ENCODE measurements at regions not wholly inside any gene's neighbourhood (a gene's known extent, or its start where the extent isn't known, plus 50 kb on each side); places are given as distances from the start of the nearest gene placed in this dataset.

- no peak for DNase-seq
Observed at GRCh38 chr2:19538411-19538963, 180.1 kb upstream of the OSR1 start.

DNA sequence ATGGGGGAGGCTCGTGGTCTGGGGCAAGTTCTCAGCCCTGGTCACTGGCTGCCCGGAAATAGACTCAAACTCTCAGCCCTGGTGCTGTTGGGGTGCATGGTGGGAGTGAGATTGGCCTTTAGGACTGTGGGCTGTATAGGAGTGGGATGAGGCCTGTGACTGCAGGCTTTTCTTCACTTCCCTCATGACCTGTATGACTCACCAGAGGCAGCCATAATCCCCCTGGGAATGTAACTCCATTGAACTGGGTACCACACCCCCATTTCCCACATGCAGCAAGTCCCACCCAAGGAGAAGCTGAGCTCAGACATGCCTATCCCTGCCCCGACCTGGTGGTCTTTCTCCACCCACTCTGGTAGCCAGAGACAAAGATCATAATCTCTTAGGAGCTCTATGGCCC is 177.7 kb upstream of the OSR1 start:
- DNase-seq = no peak

DNA sequence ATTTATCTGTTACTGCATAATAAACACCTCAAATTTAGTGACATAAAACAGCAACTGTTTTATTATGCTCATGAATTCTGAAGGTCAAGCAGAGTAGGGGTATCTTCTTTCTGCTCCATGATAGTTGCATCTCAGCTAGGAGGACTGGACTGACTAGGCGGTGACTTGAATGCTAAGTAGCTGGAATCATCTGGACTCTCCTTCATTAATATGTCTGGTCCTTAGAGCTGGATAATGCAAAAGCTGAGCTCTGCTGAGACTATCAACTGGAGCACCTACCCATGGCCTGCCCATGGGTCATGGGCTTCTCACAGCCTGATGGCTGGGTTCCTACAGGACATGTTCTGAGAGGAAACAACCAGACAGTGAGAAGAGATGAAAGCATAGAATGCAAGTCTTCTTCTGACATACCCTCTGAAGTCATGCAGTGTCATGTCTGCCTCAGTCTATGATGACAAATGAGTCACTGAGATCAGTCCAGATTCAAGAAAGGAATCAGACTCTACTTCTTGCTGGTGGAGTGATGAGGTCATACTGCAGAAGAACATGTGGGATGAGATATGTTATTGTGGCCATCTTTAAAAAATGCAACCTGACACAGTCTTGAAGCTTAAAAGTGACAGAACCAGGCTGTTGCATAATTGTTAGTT is 174.2 kb upstream of the OSR1 start:
- no peak for DNase-seq

DNA sequence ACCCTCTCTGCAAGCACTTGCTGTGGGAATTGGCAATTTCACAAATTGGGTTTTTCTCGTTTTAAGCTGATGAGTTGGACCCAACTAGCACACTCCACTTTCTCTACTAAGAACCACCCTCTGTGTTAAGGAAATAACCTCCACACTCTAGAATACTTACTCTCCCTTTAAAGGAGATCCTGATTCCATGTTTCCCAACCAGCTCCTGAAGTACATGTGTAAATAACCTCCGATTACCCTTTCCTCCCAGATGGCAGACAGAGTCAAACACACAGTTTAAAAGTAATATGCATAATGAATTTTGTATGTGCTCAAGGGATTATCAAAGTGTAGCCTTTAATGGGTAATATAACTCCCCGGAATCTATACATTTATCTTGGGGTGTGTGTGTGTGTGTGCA is 171.3 kb upstream of the OSR1 start:
- DNase-seq = no peak

DNA sequence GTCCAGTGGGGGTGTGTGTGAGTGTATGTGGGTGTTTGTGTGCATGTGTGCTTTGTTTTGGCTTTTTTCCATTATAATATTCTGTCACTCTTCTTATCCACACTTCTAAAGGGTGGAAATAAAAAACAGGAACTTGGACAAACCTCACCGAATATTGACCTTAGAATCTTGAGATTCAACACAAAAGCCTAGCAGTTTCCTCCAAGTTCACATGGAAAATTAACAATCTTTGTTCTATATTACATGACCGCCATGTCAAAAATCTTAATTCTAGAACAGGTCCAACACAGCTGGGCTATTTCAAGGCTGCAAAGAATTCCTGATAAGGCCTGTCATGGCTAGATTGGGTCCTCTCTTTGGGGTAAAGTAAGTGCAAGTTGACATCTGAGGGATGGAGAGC is 169.3 kb upstream of the OSR1 start:
- DNase-seq = no peak

DNA sequence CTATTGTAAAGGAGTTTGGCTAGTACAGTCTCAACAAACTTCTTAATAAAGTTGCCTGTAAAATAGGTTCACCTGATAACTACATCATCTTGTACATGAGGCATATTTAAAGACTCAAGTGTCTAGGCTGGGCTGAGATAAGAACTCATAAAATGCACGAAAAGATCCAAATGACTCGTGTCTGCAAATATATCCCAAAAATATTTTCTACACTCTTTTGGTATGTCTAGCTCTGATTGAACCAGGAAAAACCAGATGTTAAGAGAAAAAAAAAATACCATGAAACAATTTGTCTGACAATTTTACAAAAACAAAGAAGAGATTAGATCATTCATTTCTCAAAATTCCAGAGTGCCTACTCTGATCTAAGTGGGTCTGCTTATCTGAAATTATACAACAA is 166.9 kb upstream of the OSR1 start:
- no peak for DNase-seq

DNA sequence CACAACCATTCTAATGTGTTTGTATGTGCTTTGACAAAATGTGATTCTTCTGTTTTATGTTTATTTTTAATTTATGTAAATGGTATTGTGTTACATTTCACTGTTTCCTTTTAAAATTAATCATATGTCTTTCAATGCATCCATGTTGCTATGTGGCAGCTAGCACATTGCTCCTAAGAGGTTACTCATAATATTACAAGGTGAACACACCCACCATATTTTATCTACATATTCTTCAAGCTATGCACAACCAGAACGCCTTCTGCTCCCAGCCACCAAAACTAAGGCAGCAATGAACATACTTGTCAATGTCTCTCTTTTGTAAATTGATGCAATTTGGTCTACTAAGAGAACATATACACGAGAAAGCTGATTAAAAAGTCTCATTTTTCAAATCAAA is 160.6 kb upstream of the OSR1 start:
- no peak for DNase-seq

- no peak for DNase-seq
Observed at GRCh38 chr2:19507137-19507536, 148.7 kb upstream of the OSR1 start.

DNA sequence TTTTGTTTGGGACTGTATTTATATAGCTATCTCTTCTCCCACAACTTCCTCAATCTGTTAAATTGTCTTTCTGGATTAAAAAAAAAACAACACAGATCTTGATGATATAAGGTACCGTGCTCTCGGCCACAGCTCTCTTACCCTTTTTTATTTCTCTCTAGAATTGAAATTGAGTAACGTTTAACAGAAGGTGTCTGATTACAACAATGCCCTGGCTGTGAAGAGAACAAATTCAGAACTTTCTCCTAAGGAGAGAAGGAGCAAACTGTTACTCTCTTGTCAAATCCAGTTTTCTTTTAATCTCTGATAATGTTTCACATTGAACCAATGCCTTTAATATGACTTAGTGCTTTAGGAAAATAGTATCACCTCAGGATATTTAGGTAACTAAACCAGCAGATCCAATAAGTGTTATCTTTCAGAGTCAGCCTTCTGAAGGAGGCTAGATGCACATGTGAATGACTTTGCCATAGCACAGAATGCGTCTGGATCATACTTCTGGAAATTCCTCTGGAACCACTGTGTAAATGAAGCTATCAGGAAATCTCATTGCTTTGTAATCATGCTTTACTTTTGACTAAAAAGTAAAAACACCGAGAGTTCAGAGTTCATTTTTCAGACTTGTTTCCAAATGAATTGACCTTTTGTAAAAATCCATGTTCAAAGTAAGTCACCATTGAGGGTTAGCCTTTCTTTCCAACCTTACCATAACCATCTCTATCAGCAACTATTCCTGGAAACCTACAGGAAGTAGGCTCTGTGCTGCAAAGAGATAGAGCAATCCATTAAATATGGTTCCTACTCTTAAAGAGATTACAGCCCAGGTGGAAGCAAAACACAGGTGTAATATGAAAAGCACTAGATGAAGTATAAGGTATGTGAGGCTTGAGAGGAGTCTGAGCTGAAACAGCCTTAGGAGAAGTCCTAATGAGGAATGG is 147.0 kb upstream of the OSR1 start:
- no peak for DNase-seq

DNA sequence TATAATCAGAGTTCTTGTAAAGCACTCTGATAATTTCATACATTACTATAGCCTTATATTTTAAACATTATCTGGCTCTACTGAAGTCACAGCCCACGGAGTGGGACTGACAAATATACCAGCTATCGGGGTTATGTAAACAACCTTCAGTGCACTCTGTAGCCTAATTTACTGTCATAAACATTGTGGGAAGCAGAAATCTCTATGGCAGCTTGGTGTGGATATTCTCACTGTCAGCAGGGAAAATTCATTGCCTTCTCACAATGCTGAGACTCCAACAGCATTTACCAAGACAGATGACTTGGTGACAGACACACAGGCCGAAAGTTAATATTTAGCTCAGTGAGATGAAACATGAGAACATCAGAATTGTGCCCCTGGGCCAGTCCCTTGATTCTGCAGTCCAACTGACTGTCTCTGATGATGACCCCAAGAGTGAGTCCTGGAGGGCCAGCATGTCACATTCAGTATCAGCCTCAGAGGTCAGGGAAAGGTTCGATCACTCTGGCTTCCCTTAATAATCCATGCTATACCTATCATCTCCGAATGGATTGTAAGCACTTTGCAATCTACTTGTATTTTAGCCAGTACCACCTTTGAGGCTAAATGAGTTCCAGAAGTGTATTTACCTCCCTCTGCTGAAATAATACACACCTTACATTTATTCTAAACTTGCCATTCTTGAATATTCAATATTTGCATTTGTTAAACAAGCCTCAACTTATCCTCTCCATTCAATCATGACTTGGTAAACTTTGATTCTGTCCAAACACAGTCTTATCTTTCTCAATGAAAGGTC is 146.2 kb upstream of the OSR1 start:
- no peak for DNase-seq

- DNase-seq = no peak
Observed at GRCh38 chr2:19503915-19504314, 145.5 kb upstream of the OSR1 start.

DNA sequence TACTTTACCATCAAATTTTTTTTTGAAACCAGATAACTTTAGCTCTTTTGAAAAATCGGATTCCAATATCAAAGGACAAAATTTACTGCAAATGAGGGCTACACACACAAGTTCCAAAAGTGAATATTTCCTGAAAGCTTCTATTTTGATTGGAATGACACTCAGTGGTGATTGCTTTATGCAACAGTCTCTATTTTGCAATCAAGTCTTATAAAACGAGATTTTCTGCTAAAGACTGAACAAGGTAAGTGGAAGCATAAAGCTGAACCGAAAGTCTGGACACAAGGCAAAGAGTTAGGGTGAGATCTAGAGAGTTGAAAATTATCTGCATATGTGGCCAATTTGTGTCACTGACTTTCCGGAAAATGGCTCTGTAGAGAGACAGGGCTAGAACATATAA is 145.0 kb upstream of the OSR1 start:
- no peak for DNase-seq

GRCh38 chr2:19500126-19500525 is 141.7 kb upstream of the OSR1 start:
- no peak for DNase-seq

GRCh38 chr2:19496646-19497045 is 138.2 kb upstream of the OSR1 start:
- no peak for DNase-seq

DNA sequence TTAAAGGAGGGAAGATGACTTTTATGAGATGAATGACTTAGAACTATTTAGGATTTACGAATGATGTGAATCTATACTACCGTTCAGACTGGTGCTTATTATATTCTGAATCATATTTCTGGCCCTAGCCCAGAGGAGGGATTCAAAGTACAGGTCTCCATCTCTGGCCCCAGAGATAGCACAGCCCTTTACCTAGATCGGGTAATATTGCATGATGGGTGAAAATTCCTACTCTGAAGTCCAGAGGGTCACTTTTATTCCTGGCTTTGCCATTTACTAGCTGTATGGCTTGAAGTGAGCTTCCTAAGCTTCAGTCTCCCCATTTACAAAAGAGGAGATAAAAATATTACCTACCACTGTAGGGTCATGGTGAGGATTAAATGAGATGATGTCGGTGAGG is 135.8 kb upstream of the OSR1 start:
- DNase-seq = no peak

- DNase-seq = no peak
Observed at GRCh38 chr2:19491796-19492195, 133.4 kb upstream of the OSR1 start.

DNA sequence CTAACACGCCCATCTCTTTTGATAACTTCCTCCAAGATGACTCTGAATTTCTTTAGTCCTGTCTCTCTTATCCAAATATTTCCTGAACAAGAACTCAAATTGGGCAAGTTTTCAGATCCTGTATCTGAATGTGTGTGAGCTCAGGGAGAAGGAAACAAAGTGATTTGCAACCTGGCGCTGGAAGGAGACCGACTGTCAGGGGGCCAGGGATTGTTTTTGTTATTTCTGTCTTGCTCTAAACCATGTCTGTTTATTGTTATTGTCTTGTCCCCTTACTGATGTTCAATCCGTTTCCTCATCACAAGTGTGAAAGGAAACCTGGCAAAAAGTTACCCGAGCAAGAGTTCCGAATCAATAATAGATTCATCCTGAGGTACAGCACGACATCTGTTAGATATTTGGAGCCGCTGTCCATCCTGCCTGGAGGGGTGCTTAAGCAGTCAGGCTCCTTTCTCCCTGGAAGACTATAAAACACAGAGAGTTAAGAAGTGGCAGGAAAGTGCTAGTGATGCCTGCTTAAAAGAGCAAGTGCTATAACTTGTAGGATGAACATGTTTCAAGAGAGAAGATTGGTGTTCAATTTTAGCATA is 132.5 kb upstream of the OSR1 start:
- no peak for DNase-seq

- DNase-seq = no peak
Observed at GRCh38 chr2:19488009-19488691, 129.7 kb upstream of the OSR1 start.

DNA sequence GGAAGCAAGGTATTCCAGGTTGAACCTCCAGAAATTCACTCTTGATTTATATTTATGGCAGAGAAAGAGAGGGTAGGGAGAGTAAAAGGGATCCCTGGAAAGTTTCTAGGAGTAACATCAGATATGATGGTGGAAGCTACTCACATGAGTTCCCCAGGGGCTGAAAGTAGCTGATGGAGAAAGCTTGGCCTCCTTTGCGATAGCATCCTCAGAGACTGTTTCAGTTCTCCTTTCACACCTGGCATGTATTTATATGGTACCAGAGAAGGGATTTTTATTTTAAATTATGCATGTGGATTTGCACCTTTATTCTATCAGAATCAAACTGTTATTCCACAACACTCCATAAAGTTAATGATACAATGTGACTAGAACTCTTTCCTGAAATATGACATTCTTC is 126.3 kb upstream of the OSR1 start:
- no peak for DNase-seq

DNA sequence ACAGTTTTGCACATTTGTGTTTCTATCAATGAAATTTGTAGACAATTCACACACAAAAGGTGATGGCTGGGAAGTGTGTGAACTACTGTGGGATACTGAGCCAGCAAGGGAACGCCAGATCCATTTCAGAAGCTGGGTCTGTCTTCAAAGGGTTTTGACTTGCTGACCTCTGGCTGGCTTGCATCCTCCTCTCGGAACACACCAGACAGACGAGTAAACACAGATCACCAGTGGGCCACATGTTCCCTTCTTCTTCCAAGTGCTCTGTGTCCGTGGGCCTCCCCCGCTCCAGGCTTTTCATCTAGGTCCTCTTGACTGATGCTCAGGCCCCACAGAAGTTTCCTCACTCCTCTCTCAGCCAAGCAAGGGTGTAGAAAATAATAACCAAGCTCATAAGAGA is 122.2 kb upstream of the OSR1 start:
- DNase-seq = no peak

- DNase-seq = no peak
Observed at GRCh38 chr2:19479666-19480065, 121.2 kb upstream of the OSR1 start.

- DNase-seq = no peak
Observed at GRCh38 chr2:19478409-19478808, 120.0 kb upstream of the OSR1 start.

Measured in cerebellar nuclear complex (tissue), 1 donor.